Parathyroid adenoma (tissue), 2 donors: ENCODE measurements at regions not wholly inside any gene's neighbourhood (a gene's known extent, or its start where the extent isn't known, plus 50 kb on each side); places are given as distances from the start of the nearest gene placed in this dataset.

Experiments used
- H2AFZ ChIP-seq: fragments of 300-600 bp; sonication (generic); one replicate; pipeline ENCODE4 v1.7.0; 2017; ENCODE audit warnings: antibody characterized with exemption, mild to moderate bottlenecking
- H3K27ac ChIP-seq: fragments of 300-600 bp; sonication (generic); one replicate; pipeline ENCODE4 v1.7.0; 2017
- H3K27me3 ChIP-seq: fragments of 300-600 bp; sonication (generic); one replicate; pipeline ENCODE4 v1.7.0; 2017; ENCODE audit warnings: low read length; ENCODE audit not compliant: control insufficient read depth, insufficient read depth
- H3K36me3 ChIP-seq: fragments of 300-600 bp; sonication (generic); one replicate; pipeline ENCODE4 v1.7.0; 2017; ENCODE audit warnings: low read length; ENCODE audit not compliant: control insufficient read depth, insufficient read depth
- H3K4me1 ChIP-seq: fragments of 300-600 bp; sonication (generic); one replicate; pipeline ENCODE4 v1.7.0; 2017; ENCODE audit warnings: control low read depth
- H3K4me2 ChIP-seq: fragments of 300-600 bp; sonication (generic); one replicate; pipeline ENCODE4 v1.7.0; 2017; ENCODE audit warnings: low read length
- H3K4me3 ChIP-seq: fragments of 300-600 bp; sonication (generic); one replicate; pipeline ENCODE4 v1.7.0; 2017; ENCODE audit warnings: low read depth, low read length
- H3K79me2 ChIP-seq: fragments of 300-600 bp; sonication (generic); one replicate; pipeline ENCODE4 v1.7.0; 2017; ENCODE audit warnings: control low read depth
- H3K9ac ChIP-seq: fragments of 300-600 bp; sonication (generic); one replicate; pipeline ENCODE4 v1.7.0; 2017; ENCODE audit warnings: mild to moderate bottlenecking
- H3K9me3 ChIP-seq: fragments of 300-600 bp; sonication (generic); one replicate; pipeline ENCODE4 v1.7.0; 2017; ENCODE audit warnings: low read length; ENCODE audit not compliant: control insufficient read depth
- TF ChIP-seq, protein P1 (sequence below): fragments of 300-600 bp; sonication (generic); IDR thresholded peaks from one replicate; pipeline ENCODE4 v1.7.0; 2017; ENCODE audit warnings: antibody characterized with exemption, mild to moderate bottlenecking
- donor health status: primary hyperparathyroidism.

DNA sequence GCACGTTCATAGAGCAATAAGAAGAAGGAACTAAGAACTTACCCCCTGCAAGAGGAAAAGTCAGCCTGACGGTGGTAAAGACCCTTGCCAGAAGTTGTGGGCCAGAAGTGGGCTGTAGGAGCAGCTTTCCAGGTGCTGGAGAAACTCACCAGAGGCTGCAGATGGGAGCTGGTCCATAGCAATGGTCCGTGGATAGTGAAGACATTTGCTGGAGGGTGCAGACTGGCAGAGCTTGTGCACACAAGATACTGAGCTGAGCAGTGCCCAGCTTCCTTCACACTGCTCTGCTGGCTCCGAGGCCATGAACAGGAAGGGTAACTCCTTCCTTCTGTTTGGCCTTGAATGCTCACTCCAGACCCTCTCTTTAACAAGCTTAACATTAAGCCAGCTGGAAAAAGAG, 149.8 kb upstream of the BNIP2 start:
- no peak overlapping the region for H3K4me3 ChIP-seq
- TF ChIP-seq, protein P1, sequence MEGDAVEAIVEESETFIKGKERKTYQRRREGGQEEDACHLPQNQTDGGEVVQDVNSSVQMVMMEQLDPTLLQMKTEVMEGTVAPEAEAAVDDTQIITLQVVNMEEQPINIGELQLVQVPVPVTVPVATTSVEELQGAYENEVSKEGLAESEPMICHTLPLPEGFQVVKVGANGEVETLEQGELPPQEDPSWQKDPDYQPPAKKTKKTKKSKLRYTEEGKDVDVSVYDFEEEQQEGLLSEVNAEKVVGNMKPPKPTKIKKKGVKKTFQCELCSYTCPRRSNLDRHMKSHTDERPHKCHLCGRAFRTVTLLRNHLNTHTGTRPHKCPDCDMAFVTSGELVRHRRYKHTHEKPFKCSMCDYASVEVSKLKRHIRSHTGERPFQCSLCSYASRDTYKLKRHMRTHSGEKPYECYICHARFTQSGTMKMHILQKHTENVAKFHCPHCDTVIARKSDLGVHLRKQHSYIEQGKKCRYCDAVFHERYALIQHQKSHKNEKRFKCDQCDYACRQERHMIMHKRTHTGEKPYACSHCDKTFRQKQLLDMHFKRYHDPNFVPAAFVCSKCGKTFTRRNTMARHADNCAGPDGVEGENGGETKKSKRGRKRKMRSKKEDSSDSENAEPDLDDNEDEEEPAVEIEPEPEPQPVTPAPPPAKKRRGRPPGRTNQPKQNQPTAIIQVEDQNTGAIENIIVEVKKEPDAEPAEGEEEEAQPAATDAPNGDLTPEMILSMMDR, result no peak
- no peaks in the 10 kb centered on the region for H3K36me3 ChIP-seq
- no peaks in the 10 kb centered on the region for H3K79me2 ChIP-seq
- H3K27me3 ChIP-seq, result no peaks in the 10 kb centered on the region
- H3K27ac ChIP-seq, result no peak overlapping the region
- H3K9me3 ChIP-seq, result no peaks in the 10 kb centered on the region
- H3K4me1 ChIP-seq, result no peaks in the 10 kb centered on the region
- H3K9ac ChIP-seq, result no peak overlapping the region
- no peak overlapping the region for H3K4me2 ChIP-seq
- H2AFZ ChIP-seq, result no peak overlapping the region

DNA sequence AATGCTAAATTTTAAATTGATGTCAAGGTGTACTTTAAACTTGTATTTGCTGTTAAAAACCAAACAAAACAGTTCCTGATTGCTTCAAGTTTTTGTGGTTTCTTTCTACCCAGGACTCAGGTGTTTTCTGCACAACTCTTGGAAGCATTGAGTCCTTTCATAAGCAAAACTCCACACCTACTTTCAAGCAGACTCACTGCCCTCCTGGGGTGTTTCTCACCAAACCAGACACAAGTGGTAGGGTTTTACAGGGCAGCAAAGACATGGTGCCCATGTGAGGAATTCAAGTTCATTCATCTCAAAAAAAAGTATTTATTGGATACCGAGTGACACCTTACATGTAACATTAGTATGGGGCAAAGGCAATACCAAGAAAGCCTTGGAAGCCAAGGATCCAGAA, 146.7 kb upstream of the BNIP2 start:
- Histone ChIP-seq H3K79me2 (no peaks in the 10 kb centered on the region), H3K9me3 (no peaks in the 10 kb centered on the region), H3K27me3 (no peaks in the 10 kb centered on the region), H2AFZ (no peak overlapping the region), H3K36me3 (no peaks in the 10 kb centered on the region), H3K9ac (no peak overlapping the region), H3K4me2 (no peak overlapping the region), H3K4me1 (no peaks in the 10 kb centered on the region), H3K27ac (no peak overlapping the region), H3K4me3 (no peak overlapping the region)
- TF ChIP-seq, protein P1, result no peak

- Histone ChIP-seq H3K27ac (no peak overlapping the region), H2AFZ (no peak overlapping the region), H3K4me2 (no peak overlapping the region), H3K9ac (no peak overlapping the region), H3K4me1 (no peaks in the 10 kb centered on the region), H3K36me3 (no peaks in the 10 kb centered on the region), H3K79me2 (no peaks in the 10 kb centered on the region), H3K27me3 (no peaks in the 10 kb centered on the region), H3K4me3 (no peak overlapping the region), H3K9me3 (no peaks in the 10 kb centered on the region)
- TF ChIP-seq, protein P1, result no peak
Measured at GRCh38 chr15:59834528-59834927, 145.4 kb upstream of the BNIP2 start.

- Histone ChIP-seq H3K9ac (no peak overlapping the region), H3K4me1 (no peaks in the 10 kb centered on the region)
- TF ChIP-seq, protein P1, result no peak
Measured at GRCh38 chr15:59833366-59833765, 144.2 kb upstream of the BNIP2 start.

DNA sequence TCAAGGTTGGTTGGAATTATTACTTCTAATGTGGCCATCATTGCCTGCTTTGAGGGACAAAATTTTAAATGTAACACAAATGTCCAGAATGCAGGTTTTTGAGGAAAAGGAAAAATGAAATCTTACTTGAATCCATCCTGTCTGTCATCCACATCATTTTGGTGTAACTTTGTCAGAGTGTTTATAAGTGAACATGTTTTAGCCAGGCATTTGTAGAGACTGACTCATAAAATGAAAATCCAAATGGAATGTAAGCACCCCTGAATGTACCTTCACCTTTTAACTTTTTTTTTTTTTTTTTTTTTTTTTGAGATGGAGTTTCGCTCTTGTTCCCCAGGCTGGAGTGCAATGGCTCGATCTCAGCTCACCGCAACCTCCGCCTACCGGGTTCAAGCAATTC, 141.8 kb upstream of the BNIP2 start:
- Histone ChIP-seq H3K36me3 (no peaks in the 10 kb centered on the region), H3K27ac (no peak overlapping the region), H2AFZ (no peak overlapping the region), H3K79me2 (no peaks in the 10 kb centered on the region), H3K9me3 (no peaks in the 10 kb centered on the region), H3K27me3 (no peaks in the 10 kb centered on the region), H3K4me2 (no peak overlapping the region), H3K4me3 (no peak overlapping the region), H3K9ac (no peak overlapping the region), H3K4me1 (no peaks in the 10 kb centered on the region)
- TF ChIP-seq, protein P1, result no peak

More at GRCh38 chr15:59833366-59833765, 144.2 kb upstream of the BNIP2 start:
- H3K27me3 ChIP-seq, result no peaks in the 10 kb centered on the region
- no peak overlapping the region for H3K4me2 ChIP-seq
- H3K36me3 ChIP-seq, result no peaks in the 10 kb centered on the region
- H3K79me2 ChIP-seq, result no peaks in the 10 kb centered on the region
- H3K9me3 ChIP-seq, result no peaks in the 10 kb centered on the region
- no peak overlapping the region for H3K4me3 ChIP-seq
- H2AFZ ChIP-seq, result no peak overlapping the region
- H3K27ac ChIP-seq, result no peak overlapping the region
